Ectodermal cell (in vitro differentiated cells): ENCODE measurements at regions not wholly inside any gene's neighbourhood (a gene's known extent, or its start where the extent isn't known, plus 50 kb on each side); places are given as distances from the start of the nearest gene placed in this dataset.

Experiments
- H3K27ac ChIP-seq: 2 replicates; pipeline ENCODE4 v1.7.0; 2013; ENCODE audit warnings: mild to moderate bottlenecking, low read depth, low read length; ENCODE audit not compliant: insufficient read depth, poor library complexity, severe bottlenecking
- H3K27me3 ChIP-seq: 2 replicates; pipeline ENCODE4 v1.7.0; 2013; ENCODE audit warnings: mild to moderate bottlenecking, low read length; ENCODE audit not compliant: insufficient read depth, control insufficient read depth, poor library complexity, severe bottlenecking
- H3K36me3 ChIP-seq: one replicate; pipeline ENCODE4 v1.7.0; 2013; ENCODE audit warnings: low read length; ENCODE audit not compliant: control insufficient read depth, insufficient read depth
- H3K4me1 ChIP-seq: one replicate; pipeline ENCODE4 v1.7.0; 2013; ENCODE audit warnings: low read length; ENCODE audit not compliant: control insufficient read depth, insufficient read depth
- H3K4me3 ChIP-seq: 2 replicates; pipeline ENCODE4 v1.7.0; 2013; ENCODE audit warnings: low read depth, low read length, control low read depth; ENCODE audit not compliant: insufficient read depth
- H3K9me3 ChIP-seq: 2 replicates; pipeline ENCODE4 v1.7.0; 2013; ENCODE audit warnings: mild to moderate bottlenecking, low read length, moderate library complexity; ENCODE audit not compliant: control insufficient read depth
- WGBS, 2 experiments: methylation state at CpG; one replicate each; pipeline ENCODE4 v1.1.7; 2013; ENCODE audit warnings: missing lambda C conversion rate in 2 of 2; 5-methylcytosine and 5-hydroxymethylcytosine counted together

GRCh38 chr4:4596720-4597119 lies 54.9 kb upstream of the STX18 start:
- H3K9me3 ChIP-seq: no peaks in the 10 kb centered on the region
- H3K27ac ChIP-seq: no peak overlapping the region
- no peaks in the 10 kb centered on the region for H3K27me3 ChIP-seq
- no peaks in the 10 kb centered on the region for H3K4me1 ChIP-seq
- no peak overlapping the region for H3K4me3 ChIP-seq
- no peaks in the 10 kb centered on the region for H3K36me3 ChIP-seq
- WGBS, 2 experiments: 95 to 98% methylated on average over 3 of the region's 3 CpGs

- no peaks in the 10 kb centered on the region for H3K27me3 ChIP-seq
- H3K4me1 ChIP-seq: no peaks in the 10 kb centered on the region
- H3K9me3 ChIP-seq: no peaks in the 10 kb centered on the region
- WGBS, 2 experiments: 86 to 98% methylated on average over 1 of the region's 1 CpG
- no peaks in the 10 kb centered on the region for H3K36me3 ChIP-seq
- H3K4me3 ChIP-seq: no peak overlapping the region
- H3K27ac ChIP-seq: no peak overlapping the region
Measured at GRCh38 chr4:4595252-4595651, 53.4 kb upstream of the STX18 start.

GRCh38 chr4:4594285-4594920 lies 52.6 kb upstream of the STX18 start:
- Histone ChIP-seq H3K4me1 (no peaks in the 10 kb centered on the region), H3K4me3 (no peak overlapping the region), H3K9me3 (no peaks in the 10 kb centered on the region), H3K27ac (no peak overlapping the region), H3K36me3 (no peaks in the 10 kb centered on the region), H3K27me3 (no peaks in the 10 kb centered on the region)
- 90 to 93% methylated on average over 6 of the region's 6 CpGs for WGBS, 2 experiments

- no peaks in the 10 kb centered on the region for H3K27me3 ChIP-seq
- H3K4me3 ChIP-seq: no peak overlapping the region
- no peaks in the 10 kb centered on the region for H3K4me1 ChIP-seq
- H3K9me3 ChIP-seq: no peaks in the 10 kb centered on the region
- no peaks in the 10 kb centered on the region for H3K36me3 ChIP-seq
- 96% methylated on average over 11 of the region's 11 CpGs for WGBS, 2 experiments
- no peak overlapping the region for H3K27ac ChIP-seq
Measured at GRCh38 chr4:4593596-4594284, 51.9 kb upstream of the STX18 start.

DNA sequence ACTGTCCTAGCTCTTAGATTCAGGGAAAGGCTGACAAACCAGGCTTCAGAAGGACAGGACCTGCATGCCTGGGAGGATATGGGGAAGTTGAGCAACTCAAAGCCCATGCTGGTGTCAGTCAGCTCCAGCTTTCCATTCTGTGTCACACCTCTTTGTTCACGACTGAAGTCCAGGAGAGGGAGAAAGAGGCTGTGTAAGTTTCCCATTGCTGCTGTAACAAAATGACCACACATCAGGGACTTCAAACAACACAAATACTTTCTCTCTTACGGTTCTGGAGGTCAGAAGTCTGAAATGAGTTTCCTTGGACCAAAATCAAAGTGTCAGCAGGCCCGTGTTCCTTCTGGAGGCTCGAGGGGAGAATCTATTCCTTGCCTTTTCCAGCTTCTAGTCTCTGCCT lies 50.6 kb upstream of the STX18 start:
- 81 to 83% methylated on average over 4 of the region's 4 CpGs for WGBS, 2 experiments
- no peaks in the 10 kb centered on the region for H3K36me3 ChIP-seq
- H3K4me3 ChIP-seq: no peak overlapping the region
- no peaks in the 10 kb centered on the region for H3K9me3 ChIP-seq
- no peak overlapping the region for H3K27ac ChIP-seq
- H3K4me1 ChIP-seq: no peaks in the 10 kb centered on the region
- no peaks in the 10 kb centered on the region for H3K27me3 ChIP-seq
